GM12874 (cell line): ENCODE measurements at regions not wholly inside any gene's neighbourhood (a gene's known extent, or its start where the extent isn't known, plus 50 kb on each side); places are given as distances from the start of the nearest gene placed in this dataset.

Experiments
- CTCF ChIP-seq: IDR thresholded peaks from 2 replicates; pipeline ENCODE4 v1.5.1; 2011; ENCODE audit warnings: low read depth, mild to moderate bottlenecking, control low read depth, low read length, moderate library complexity; ENCODE audit not compliant: insufficient read depth

DNA sequence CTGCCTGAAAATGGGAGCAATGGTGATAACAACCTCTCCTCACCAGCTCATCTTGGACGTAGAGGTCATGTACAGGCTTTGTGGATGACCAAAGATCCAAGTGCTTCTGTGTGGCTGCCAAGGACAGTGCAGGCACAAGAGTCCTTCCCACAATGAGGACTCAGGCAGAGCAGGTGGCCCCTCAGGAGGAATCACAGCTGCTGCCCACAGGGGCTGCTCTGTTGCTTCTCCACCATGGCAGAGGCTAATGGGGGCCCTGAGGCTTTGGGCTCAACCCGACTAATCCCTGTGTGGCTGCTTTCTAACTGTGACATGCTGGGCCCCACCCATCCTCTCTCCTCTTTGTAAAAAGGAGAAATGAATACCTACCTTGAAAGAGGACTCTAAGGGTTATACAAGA, 58.1 kb upstream of the MRPS22 start:
- no peak for TF ChIP-seq CTCF

DNA sequence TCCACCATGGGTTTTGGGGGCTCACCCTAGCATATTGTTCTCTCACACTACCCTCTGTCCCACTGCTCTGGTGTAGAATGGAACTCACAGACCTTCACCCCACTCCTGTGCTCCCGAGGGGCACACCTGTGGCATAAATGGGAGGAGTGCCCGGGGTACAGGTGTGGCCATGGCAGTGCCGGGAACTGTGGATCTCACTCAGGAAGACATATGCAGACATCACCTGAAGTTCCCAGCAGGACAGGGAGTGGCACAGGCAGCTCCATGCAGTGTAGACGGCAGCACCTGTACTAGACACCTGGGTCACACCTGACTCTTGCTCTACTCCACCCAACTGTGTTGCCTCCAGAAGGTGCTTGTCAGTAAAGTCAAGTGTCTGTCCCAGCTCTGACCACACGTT, 57.6 kb upstream of the MRPS22 start:
- no peak for TF ChIP-seq CTCF

DNA sequence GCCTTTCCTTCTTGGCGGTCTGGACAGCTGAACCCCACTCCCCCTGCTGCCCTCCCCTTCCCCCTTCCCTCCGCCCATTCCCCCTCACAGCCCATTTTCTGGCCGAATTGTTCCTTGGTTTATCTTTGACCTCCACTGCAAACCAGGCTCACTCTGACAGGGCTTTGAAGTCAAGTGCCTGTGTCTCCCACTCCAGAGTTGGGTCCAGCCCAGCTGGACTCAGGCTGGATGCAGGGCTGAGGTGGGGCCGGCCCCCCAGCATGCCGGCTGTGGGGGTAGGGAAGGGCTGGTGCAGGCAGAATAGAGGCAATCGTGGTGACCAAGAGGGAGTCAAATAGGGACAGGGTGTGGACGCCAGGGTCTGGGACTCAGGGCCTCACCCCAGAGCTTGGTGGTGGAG, 57.0 kb upstream of the MRPS22 start:
- no peak for TF ChIP-seq CTCF

GRCh38 chr3:139287557-139287956, 56.3 kb upstream of the MRPS22 start:
- no peak for TF ChIP-seq CTCF

GRCh38 chr3:139288266-139288821, 55.5 kb upstream of the MRPS22 start:
- TF ChIP-seq CTCF: no peak

DNA sequence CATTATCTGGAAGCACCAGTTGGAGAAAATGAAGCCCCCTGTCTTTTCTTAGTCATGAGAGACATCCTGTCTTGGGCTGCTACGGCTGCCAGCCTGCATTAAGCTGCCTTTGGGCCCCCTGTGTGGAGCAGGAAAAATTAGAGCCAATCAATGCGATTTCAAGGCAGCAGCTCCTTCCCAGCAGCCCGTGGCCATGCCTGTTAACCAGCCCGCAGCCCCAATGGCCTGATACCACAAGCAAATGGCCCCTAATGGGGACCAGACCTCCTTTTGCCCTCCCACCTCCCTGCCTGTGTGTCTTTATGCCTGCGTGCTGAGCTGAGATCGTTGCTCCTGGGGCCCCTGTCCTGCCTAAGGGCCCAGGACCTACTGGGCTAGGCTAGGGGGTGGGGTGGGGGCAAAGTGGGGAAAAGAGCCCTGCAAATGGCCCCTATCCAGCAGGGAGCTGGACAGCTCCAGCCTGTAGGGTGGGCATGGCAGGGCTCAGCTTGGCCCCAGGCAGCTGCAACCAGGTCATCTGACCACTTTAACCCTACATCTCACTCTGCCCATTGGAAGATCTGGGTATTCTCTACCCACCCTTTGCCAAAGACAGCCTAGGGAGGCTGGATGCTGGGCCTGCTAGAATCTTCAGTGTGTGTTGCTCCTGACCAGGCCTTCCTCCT, 53.8 kb upstream of the MRPS22 start:
- no peak for TF ChIP-seq CTCF

DNA sequence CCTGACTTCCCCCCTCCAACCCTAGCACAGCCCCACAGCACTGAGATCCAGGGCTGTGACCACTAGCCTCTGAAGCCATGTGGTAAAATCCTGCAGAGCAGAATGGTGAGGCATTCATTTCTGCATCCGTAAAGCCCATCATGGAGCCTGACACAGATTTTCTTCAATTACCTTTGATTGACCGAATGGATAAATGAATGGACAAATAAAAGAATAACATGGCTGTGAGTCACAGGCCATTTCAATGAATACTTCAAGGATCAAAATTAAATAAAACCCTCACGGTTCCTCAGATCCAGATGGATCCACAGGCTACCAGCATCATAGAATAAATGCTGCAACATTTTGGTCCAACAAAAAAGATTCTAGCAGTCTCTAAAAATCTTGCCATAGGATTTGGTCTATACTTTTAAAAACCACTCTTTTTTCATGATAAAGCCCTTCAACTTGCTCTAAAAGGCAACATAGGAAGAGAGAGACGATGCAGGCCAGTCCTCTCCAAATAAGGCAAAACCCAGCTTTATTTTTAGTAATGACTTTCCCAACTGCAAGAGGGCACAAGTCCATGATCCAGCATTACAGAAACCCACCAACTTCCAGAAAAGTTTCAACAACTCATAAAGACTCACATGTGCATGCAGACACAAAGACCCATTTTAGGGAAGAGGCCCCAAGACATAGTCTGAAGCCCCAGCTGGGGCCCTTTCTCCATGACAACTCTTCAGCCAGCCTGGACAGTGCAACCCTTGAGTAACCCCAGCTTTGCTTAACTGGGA, 52.4 kb upstream of the MRPS22 start:
- no peak for TF ChIP-seq CTCF
